ENCODE measurements at regions not wholly inside any gene's neighbourhood (a gene's known extent, or its start where the extent isn't known, plus 50 kb on each side); places are given as distances from the start of the nearest gene placed in this dataset.

- H3K4me3 ChIP-seq, result no peak overlapping the region
- no peaks in the 10 kb centered on the region for H3K27me3 ChIP-seq
- H3K9me3 ChIP-seq (ENCODE audit: low read depth), result no peaks in the 10 kb centered on the region
- no peaks in the 10 kb centered on the region for H3K4me1 ChIP-seq (ENCODE audit: low read depth)
- H3K27ac ChIP-seq, result no peak overlapping the region
- DNase-seq (ENCODE audit: low read depth in 1 of 2, low spot score in 1 of 2), result no peak
- TF ChIP-seq CTCF (IDR thresholded peaks at IDR 0.05; ENCODE audit: low read depth, low read length), result no peak
- H3K36me3 ChIP-seq, result no peaks in the 10 kb centered on the region
Measured at GRCh38 chr12:114096461-114096860, 130.3 kb upstream of the RBM19 start.

GRCh38 chr12:114093520-114093919 lies 127.4 kb upstream of the RBM19 start:
- no peaks in the 10 kb centered on the region for H3K4me1 ChIP-seq (ENCODE audit: low read depth)
- no peak overlapping the region for H3K27ac ChIP-seq
- H3K4me3 ChIP-seq, result no peak overlapping the region
- no peak for DNase-seq (ENCODE audit: low read depth in 1 of 2, low spot score in 1 of 2)
- no peaks in the 10 kb centered on the region for H3K36me3 ChIP-seq
- no peak for TF ChIP-seq CTCF (IDR thresholded peaks at IDR 0.05; ENCODE audit: low read depth, low read length)
- H3K9me3 ChIP-seq (ENCODE audit: low read depth), result no peaks in the 10 kb centered on the region
- no peaks in the 10 kb centered on the region for H3K27me3 ChIP-seq

GRCh38 chr12:114092981-114093380 lies 126.9 kb upstream of the RBM19 start:
- Histone ChIP-seq H3K4me1 (ENCODE audit: low read depth) (no peaks in the 10 kb centered on the region), H3K36me3 (no peaks in the 10 kb centered on the region), H3K27me3 (no peaks in the 10 kb centered on the region), H3K4me3 (no peak overlapping the region), H3K27ac (no peak overlapping the region), H3K9me3 (ENCODE audit: low read depth) (no peaks in the 10 kb centered on the region)
- no peak for DNase-seq (ENCODE audit: low read depth in 1 of 2, low spot score in 1 of 2)
- no peak for TF ChIP-seq CTCF (IDR thresholded peaks at IDR 0.05; ENCODE audit: low read depth, low read length)

- no peak for DNase-seq (ENCODE audit: low read depth in 1 of 2, low spot score in 1 of 2)
- no peaks in the 10 kb centered on the region for H3K4me1 ChIP-seq (ENCODE audit: low read depth)
- H3K27ac ChIP-seq, result no peak overlapping the region
- H3K4me3 ChIP-seq, result no peak overlapping the region
- H3K36me3 ChIP-seq, result no peaks in the 10 kb centered on the region
- TF ChIP-seq CTCF (IDR thresholded peaks at IDR 0.05; ENCODE audit: low read depth, low read length), result no peak
- no peaks in the 10 kb centered on the region for H3K27me3 ChIP-seq
- no peaks in the 10 kb centered on the region for H3K9me3 ChIP-seq (ENCODE audit: low read depth)
Measured at GRCh38 chr12:114090211-114090610, 124.1 kb upstream of the RBM19 start.

GRCh38 chr12:114073076-114073475 lies 107.0 kb upstream of the RBM19 start:
- no peak for TF ChIP-seq CTCF (IDR thresholded peaks at IDR 0.05; ENCODE audit: low read depth, low read length)
- Histone ChIP-seq H3K4me3 (no peak overlapping the region), H3K9me3 (ENCODE audit: low read depth) (no peaks in the 10 kb centered on the region), H3K4me1 (ENCODE audit: low read depth) (peaks cover 6% of the 10 kb centered on the region), H3K27ac (no peak overlapping the region), H3K27me3 (no peaks in the 10 kb centered on the region), H3K36me3 (no peaks in the 10 kb centered on the region)
- DNase-seq (ENCODE audit: low read depth in 1 of 2, low spot score in 1 of 2), result peak in 1 of 2 donors; percentile 23

- no peak for TF ChIP-seq CTCF (IDR thresholded peaks at IDR 0.05; ENCODE audit: low read depth, low read length)
- no peaks in the 10 kb centered on the region for H3K27me3 ChIP-seq
- H3K9me3 ChIP-seq (ENCODE audit: low read depth), result no peaks in the 10 kb centered on the region
- H3K4me1 ChIP-seq (ENCODE audit: low read depth), result no peaks in the 10 kb centered on the region
- no peaks in the 10 kb centered on the region for H3K36me3 ChIP-seq
- DNase-seq (ENCODE audit: low read depth in 1 of 2, low spot score in 1 of 2), result no peak
- no peak overlapping the region for H3K27ac ChIP-seq
- H3K4me3 ChIP-seq, result no peak overlapping the region
Measured at GRCh38 chr12:114069507-114069906, 103.4 kb upstream of the RBM19 start.
